RWPE1 (cell line): ENCODE measurements at regions not wholly inside any gene's neighbourhood (a gene's known extent, or its start where the extent isn't known, plus 50 kb on each side); places are given as distances from the start of the nearest gene placed in this dataset.

Source experiments
- CTCF ChIA-PET: fragments of 350-600 bp; sonication (Branson Sonifier 250); formaldehyde crosslinking; extraction: SDS; loops from one replicate; lab custom pipeline; 2021; lab: Yijun Ruan, JAX
- POLR2A ChIA-PET: fragments of 400-600 bp; formaldehyde crosslinking; extraction: SDS; loops from one replicate; lab custom pipeline; 2020; ENCODE audit warnings: antibody characterized with exemption; ENCODE audit not compliant: low non-redundant PET; lab: Yijun Ruan, JAX
- DNase-seq: peaks from one replicate; pipeline ENCODE4 v3.0.0; 2012; ENCODE audit warnings: low spot score
- H3K27ac ChIP-seq: fragments of 450-650 bp; 2 replicates; pipeline ENCODE4 v1.5.1; 2017
- TF ChIP-seq, protein P1 (sequence below): fragments of 450-650 bp; conservative IDR thresholded peaks from 2 replicates; pipeline ENCODE4 v1.5.1; 2017; ENCODE audit warnings: low read depth, mild to moderate bottlenecking

- no peak for DNase-seq
- TF ChIP-seq, protein P1, sequence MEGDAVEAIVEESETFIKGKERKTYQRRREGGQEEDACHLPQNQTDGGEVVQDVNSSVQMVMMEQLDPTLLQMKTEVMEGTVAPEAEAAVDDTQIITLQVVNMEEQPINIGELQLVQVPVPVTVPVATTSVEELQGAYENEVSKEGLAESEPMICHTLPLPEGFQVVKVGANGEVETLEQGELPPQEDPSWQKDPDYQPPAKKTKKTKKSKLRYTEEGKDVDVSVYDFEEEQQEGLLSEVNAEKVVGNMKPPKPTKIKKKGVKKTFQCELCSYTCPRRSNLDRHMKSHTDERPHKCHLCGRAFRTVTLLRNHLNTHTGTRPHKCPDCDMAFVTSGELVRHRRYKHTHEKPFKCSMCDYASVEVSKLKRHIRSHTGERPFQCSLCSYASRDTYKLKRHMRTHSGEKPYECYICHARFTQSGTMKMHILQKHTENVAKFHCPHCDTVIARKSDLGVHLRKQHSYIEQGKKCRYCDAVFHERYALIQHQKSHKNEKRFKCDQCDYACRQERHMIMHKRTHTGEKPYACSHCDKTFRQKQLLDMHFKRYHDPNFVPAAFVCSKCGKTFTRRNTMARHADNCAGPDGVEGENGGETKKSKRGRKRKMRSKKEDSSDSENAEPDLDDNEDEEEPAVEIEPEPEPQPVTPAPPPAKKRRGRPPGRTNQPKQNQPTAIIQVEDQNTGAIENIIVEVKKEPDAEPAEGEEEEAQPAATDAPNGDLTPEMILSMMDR: no peak
- ChIA-PET POLR2A (no interaction called here), CTCF (no interaction called here)
- H3K27ac ChIP-seq: no peak overlapping the region
These were observed 55.3 kb upstream of the ROR1 start for GRCh38 chr1:63718541-63718970.

- no peak overlapping the region for H3K27ac ChIP-seq
- TF ChIP-seq, protein P1: no peak
- ChIA-PET POLR2A (no interaction called here), CTCF (no interaction called here)
- no peak for DNase-seq
These were observed 52.2 kb upstream of the ROR1 start for GRCh38 chr1:63721531-63722189.

- DNase-seq: no peak
- TF ChIP-seq, protein P1: no peak
- no peak overlapping the region for H3K27ac ChIP-seq
- CTCF ChIA-PET: interaction anchor here (0.8 kb wide), 1 partner anchor 31 kb away, joined by 3 read pairs; no protein-coding TSS in a partner anchor
- POLR2A ChIA-PET: no interaction called here
These were observed 50.2 kb upstream of the ROR1 start for GRCh38 chr1:63723602-63724001.
